ENCODE measurements at regions not wholly inside any gene's neighbourhood (a gene's known extent, or its start where the extent isn't known, plus 50 kb on each side); places are given as distances from the start of the nearest gene placed in this dataset.

DNA sequence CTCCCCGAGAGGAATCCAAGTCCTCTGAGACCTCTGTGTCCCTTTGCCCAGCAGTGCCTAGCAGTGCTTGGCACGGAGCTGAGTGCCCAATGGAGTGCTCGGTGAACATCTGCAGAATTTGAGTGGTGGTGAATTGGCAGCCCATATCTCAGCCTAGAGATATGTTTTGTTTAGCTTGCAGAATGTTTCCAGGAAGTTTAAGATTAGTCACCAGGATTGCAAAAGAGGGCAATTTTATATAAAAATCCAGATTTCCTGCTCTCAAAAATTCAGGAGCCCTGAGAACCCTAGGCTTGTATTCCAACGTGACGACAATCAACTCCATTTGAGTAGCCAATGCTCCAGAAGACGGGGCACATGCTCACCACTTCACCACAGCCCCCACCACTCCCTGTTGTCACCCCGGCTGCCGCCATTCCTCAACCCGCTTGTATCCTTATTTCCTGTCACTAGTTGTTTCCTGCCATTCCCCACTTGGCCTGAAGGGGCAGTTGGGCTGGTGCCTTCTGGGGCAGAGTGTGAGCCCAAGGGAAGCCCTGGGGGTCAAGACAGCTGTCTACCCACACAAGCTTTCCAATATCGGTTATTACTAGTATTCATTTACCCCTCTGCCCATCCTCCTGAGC lies 116.9 kb downstream of the EFNB1 start:
- TF ChIP-seq CTCF (conservative IDR thresholded peaks at IDR 0.05; ENCODE audit: low read depth, low read length), result peak; percentile 33; the same call in 1 of the 2 replicates
- TF ChIP-seq NFE2L2 (IDR thresholded peaks at IDR 0.05; ENCODE audit: low read depth, low read length), result no peak
- no peak for TF ChIP-seq MAZ (IDR thresholded peaks at IDR 0.05; ENCODE audit: borderline replicate concordance, low read depth, low read length)
- TF ChIP-seq POLR2A (IDR thresholded peaks at IDR 0.05; ENCODE audit: low read depth, low read length), result no peak
- TF ChIP-seq, protein P1, sequence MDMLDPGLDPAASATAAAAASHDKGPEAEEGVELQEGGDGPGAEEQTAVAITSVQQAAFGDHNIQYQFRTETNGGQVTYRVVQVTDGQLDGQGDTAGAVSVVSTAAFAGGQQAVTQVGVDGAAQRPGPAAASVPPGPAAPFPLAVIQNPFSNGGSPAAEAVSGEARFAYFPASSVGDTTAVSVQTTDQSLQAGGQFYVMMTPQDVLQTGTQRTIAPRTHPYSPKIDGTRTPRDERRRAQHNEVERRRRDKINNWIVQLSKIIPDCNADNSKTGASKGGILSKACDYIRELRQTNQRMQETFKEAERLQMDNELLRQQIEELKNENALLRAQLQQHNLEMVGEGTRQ (IDR thresholded peaks at IDR 0.05; ENCODE audit: low read depth, low read length), result no peak
- peak; percentile 90 for TF ChIP-seq CEBPB (IDR thresholded peaks at IDR 0.05; ENCODE audit: low read depth, low read length)
- no peak for TF ChIP-seq CHD1 (IDR thresholded peaks at IDR 0.05; ENCODE audit: low read depth, low read length)
- TF ChIP-seq RAD21 (IDR thresholded peaks at IDR 0.05; ENCODE audit: low read length), result no peak; the same call in 1 of the 2 replicates
- TF ChIP-seq RFX5 (IDR thresholded peaks at IDR 0.05; ENCODE audit: low read depth, low read length), result no peak

All from IMR-90 (cell line).